Thyroid gland (tissue), 4 donors: ENCODE measurements at regions not wholly inside any gene's neighbourhood (a gene's known extent, or its start where the extent isn't known, plus 50 kb on each side); places are given as distances from the start of the nearest gene placed in this dataset.

Source experiments
- POLR2A ChIP-seq, 2 donors: fragments of 450-650 bp; IDR thresholded peaks; one replicate each; pipeline ENCODE4 v1.6.1; 2017; ENCODE audit warnings: antibody characterized with exemption in 2 of 2, mild to moderate bottlenecking in 2 of 2, moderate library complexity in 1 of 2
- TF ChIP-seq, protein P1 (sequence below), 6 experiments: fragments of 200-600 bp in 3 of 6; fragments of 450-650 bp in 3 of 6; sonication (generic) in 3 of 6; IDR thresholded peaks; one replicate each; pipeline ENCODE4 v1.5.1; 2016 to 2019; ENCODE audit warnings: antibody characterized with exemption in 6 of 6, mild to moderate bottlenecking in 2 of 6, inconsistent platforms in 1 of 6, moderate library complexity in 1 of 6

- no peak for TF ChIP-seq POLR2A (IDR thresholded peaks at IDR 0.05)
- TF ChIP-seq, protein P1, sequence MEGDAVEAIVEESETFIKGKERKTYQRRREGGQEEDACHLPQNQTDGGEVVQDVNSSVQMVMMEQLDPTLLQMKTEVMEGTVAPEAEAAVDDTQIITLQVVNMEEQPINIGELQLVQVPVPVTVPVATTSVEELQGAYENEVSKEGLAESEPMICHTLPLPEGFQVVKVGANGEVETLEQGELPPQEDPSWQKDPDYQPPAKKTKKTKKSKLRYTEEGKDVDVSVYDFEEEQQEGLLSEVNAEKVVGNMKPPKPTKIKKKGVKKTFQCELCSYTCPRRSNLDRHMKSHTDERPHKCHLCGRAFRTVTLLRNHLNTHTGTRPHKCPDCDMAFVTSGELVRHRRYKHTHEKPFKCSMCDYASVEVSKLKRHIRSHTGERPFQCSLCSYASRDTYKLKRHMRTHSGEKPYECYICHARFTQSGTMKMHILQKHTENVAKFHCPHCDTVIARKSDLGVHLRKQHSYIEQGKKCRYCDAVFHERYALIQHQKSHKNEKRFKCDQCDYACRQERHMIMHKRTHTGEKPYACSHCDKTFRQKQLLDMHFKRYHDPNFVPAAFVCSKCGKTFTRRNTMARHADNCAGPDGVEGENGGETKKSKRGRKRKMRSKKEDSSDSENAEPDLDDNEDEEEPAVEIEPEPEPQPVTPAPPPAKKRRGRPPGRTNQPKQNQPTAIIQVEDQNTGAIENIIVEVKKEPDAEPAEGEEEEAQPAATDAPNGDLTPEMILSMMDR (IDR thresholded peaks at IDR 0.05) = no peak
Observed at GRCh38 chr13:53408306-53408705, 379.7 kb downstream of the OLFM4 start.
